Neutrophil (primary cell): ENCODE measurements at regions not wholly inside any gene's neighbourhood (a gene's known extent, or its start where the extent isn't known, plus 50 kb on each side); places are given as distances from the start of the nearest gene placed in this dataset.

Source experiments
- H3K27ac ChIP-seq: fragments of 200-600 bp; sonication (generic); 2 replicates; pipeline ENCODE4 v1.5.1; 2016; ENCODE audit warnings: mild to moderate bottlenecking, moderate library complexity
- H3K27me3 ChIP-seq: fragments of 200-600 bp; sonication (generic); 2 replicates; pipeline ENCODE4 v1.6.0; 2016; ENCODE audit warnings: mild to moderate bottlenecking
- H3K36me3 ChIP-seq: fragments of 200-600 bp; sonication (generic); 2 replicates; pipeline ENCODE4 v1.5.1; 2017
- H3K4me1 ChIP-seq, 2 experiments: fragments of 200-600 bp in 1 of 2; sonication (generic) in 1 of 2; 1 replicate in 1 of 2; 2 replicates in 1 of 2; pipeline versions ENCODE4 v1.5.1 to v1.6.1; 2013 to 2016; ENCODE audit warnings: low read depth in 1 of 2, low read length in 1 of 2, mild to moderate bottlenecking in 1 of 2, moderate library complexity in 1 of 2; ENCODE audit not compliant: control insufficient read depth in 1 of 2, insufficient read depth in 1 of 2
- H3K4me3 ChIP-seq, 2 experiments: fragments of 200-600 bp in 1 of 2; sonication (generic) in 1 of 2; 1 replicate in 1 of 2; 2 replicates in 1 of 2; pipeline ENCODE4 v1.5.1; 2013 to 2016; ENCODE audit warnings: low read depth in 1 of 2, low read length in 1 of 2, mild to moderate bottlenecking in 1 of 2, moderate library complexity in 1 of 2
- H3K9me3 ChIP-seq: fragments of 200-600 bp; sonication (generic); 2 replicates; pipeline ENCODE4 v1.5.1; 2016
- TF ChIP-seq, protein P1 (sequence below): fragments of 200-600 bp; sonication (generic); IDR thresholded peaks from 2 replicates; pipeline ENCODE4 v1.5.1; 2016; ENCODE audit warnings: antibody characterized with exemption

DNA sequence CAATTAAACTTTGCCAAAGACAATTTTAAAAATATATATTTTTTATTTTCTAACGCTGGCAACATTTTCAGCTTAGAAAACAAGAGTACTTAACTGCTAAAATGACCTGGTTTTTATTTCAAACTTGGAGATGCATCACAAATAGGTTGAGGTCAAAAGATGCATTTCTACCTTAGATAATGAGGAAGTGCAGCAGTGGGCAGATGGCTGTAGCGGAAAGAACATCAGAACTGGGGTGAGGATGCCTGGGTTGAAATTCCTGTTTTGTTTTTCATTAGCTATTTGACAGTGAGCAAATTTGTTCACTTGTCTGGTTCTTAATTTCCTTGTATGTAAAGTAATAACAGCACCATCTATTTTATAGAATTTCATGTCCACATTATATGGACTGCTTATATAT, 524.8 kb upstream of the KLF4 start:
- TF ChIP-seq, protein P1, sequence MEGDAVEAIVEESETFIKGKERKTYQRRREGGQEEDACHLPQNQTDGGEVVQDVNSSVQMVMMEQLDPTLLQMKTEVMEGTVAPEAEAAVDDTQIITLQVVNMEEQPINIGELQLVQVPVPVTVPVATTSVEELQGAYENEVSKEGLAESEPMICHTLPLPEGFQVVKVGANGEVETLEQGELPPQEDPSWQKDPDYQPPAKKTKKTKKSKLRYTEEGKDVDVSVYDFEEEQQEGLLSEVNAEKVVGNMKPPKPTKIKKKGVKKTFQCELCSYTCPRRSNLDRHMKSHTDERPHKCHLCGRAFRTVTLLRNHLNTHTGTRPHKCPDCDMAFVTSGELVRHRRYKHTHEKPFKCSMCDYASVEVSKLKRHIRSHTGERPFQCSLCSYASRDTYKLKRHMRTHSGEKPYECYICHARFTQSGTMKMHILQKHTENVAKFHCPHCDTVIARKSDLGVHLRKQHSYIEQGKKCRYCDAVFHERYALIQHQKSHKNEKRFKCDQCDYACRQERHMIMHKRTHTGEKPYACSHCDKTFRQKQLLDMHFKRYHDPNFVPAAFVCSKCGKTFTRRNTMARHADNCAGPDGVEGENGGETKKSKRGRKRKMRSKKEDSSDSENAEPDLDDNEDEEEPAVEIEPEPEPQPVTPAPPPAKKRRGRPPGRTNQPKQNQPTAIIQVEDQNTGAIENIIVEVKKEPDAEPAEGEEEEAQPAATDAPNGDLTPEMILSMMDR = no peak
- Histone ChIP-seq H3K4me3 (no peak overlapping the region), H3K27me3 (no peaks in the 10 kb centered on the region), H3K27ac (no peak overlapping the region), H3K36me3 (no peaks in the 10 kb centered on the region), H3K9me3 (no peaks in the 10 kb centered on the region), H3K4me1 (no peaks in the 10 kb centered on the region)

GRCh38 chr9:108012886-108013665, 523.5 kb upstream of the KLF4 start:
- Histone ChIP-seq H3K27me3 (no peaks in the 10 kb centered on the region), H3K4me3 (no peak overlapping the region), H3K36me3 (no peaks in the 10 kb centered on the region), H3K4me1 (no peaks in the 10 kb centered on the region), H3K9me3 (no peaks in the 10 kb centered on the region), H3K27ac (no peak overlapping the region)
- TF ChIP-seq, protein P1 = no peak

GRCh38 chr9:108012405-108012804, 522.8 kb upstream of the KLF4 start:
- Histone ChIP-seq H3K4me1 (no peaks in the 10 kb centered on the region), H3K36me3 (no peaks in the 10 kb centered on the region), H3K4me3 (no peak overlapping the region), H3K9me3 (no peaks in the 10 kb centered on the region), H3K27ac (no peak overlapping the region), H3K27me3 (no peaks in the 10 kb centered on the region)
- TF ChIP-seq, protein P1 = no peak

- H3K4me3 ChIP-seq = no peak overlapping the region
- H3K27me3 ChIP-seq = peaks cover 45% of the 10 kb centered on the region
- no peak overlapping the region for H3K27ac ChIP-seq
- H3K4me1 ChIP-seq = no peaks in the 10 kb centered on the region
- H3K36me3 ChIP-seq = no peaks in the 10 kb centered on the region
- TF ChIP-seq, protein P1 = no peak
- H3K9me3 ChIP-seq = no peaks in the 10 kb centered on the region
These were observed 514.0 kb upstream of the KLF4 start for GRCh38 chr9:108003526-108003925.

- TF ChIP-seq, protein P1 = no peak
- Histone ChIP-seq H3K4me1 (no peaks in the 10 kb centered on the region), H3K27ac (no peak overlapping the region), H3K9me3 (no peaks in the 10 kb centered on the region), H3K36me3 (no peaks in the 10 kb centered on the region), H3K27me3 (peaks cover 51% of the 10 kb centered on the region), H3K4me3 (no peak overlapping the region)
These were observed 512.9 kb upstream of the KLF4 start for GRCh38 chr9:108002371-108002956.
